Loucy (cell line): ENCODE measurements at regions not wholly inside any gene's neighbourhood (a gene's known extent, or its start where the extent isn't known, plus 50 kb on each side); places are given as distances from the start of the nearest gene placed in this dataset.
"Not testable (repeated sequence)": the region's sequence is repeated elsewhere in the genome, so short reads cannot be mapped to it uniquely, and the experiment has no call there.

Source experiments
- H2AFZ ChIP-seq: fragments of 200-600 bp; sonication (generic); 2 replicates; pipeline ENCODE4 v1.6.0; 2016; ENCODE audit warnings: antibody characterized with exemption, mild to moderate bottlenecking, low read length, moderate library complexity
- H3F3A ChIP-seq: fragments of 200-600 bp; 2 replicates; pipeline ENCODE4 v1.6.0; 2016; ENCODE audit warnings: antibody characterized with exemption, low read depth, mild to moderate bottlenecking
- H3K27me3 ChIP-seq: fragments of 200-600 bp; sonication (generic); 2 replicates; pipeline ENCODE4 v1.6.1; 2014; ENCODE audit warnings: low read length, mild to moderate bottlenecking; ENCODE audit not compliant: insufficient read depth, poor library complexity, severe bottlenecking
- H3K36me3 ChIP-seq: fragments of 200-600 bp; sonication (generic); 2 replicates; pipeline ENCODE4 v1.6.1; 2016; ENCODE audit warnings: low read length; ENCODE audit not compliant: insufficient read depth
- H3K4me1 ChIP-seq: fragments of 200-600 bp; sonication (generic); 2 replicates; pipeline ENCODE4 v1.5.1; 2014; ENCODE audit warnings: low read length, mild to moderate bottlenecking; ENCODE audit not compliant: insufficient read depth, poor library complexity, severe bottlenecking
- H3K4me2 ChIP-seq: fragments of 200-600 bp; sonication (generic); 2 replicates; pipeline ENCODE4 v1.6.0; 2014; ENCODE audit warnings: antibody characterized with exemption, low read length, low read depth, mild to moderate bottlenecking; ENCODE audit not compliant: poor library complexity, severe bottlenecking
- H3K4me3 ChIP-seq: fragments of 200-600 bp; sonication (generic); 2 replicates; pipeline ENCODE4 v1.5.1; 2014; ENCODE audit warnings: low read length, mild to moderate bottlenecking, mixed read lengths; ENCODE audit not compliant: poor library complexity, severe bottlenecking
- H3K79me2 ChIP-seq: fragments of 200-600 bp; sonication (generic); 2 replicates; pipeline ENCODE4 v1.6.1; 2014; ENCODE audit warnings: low read length; ENCODE audit not compliant: insufficient read depth
- H3K9ac ChIP-seq: fragments of 200-600 bp; sonication (generic); 2 replicates; pipeline ENCODE4 v1.6.0; 2014; ENCODE audit warnings: mild to moderate bottlenecking, low read depth, low read length, moderate library complexity; ENCODE audit not compliant: poor library complexity, severe bottlenecking
- H3K9me2 ChIP-seq: fragments of 200-600 bp; sonication (generic); replicated peaks from 2 replicates; pipeline ENCODE4 v1.6.1; 2016; ENCODE audit warnings: low read depth, low read length, mixed read lengths
- H3K9me3 ChIP-seq: fragments of 200-600 bp; sonication (generic); 2 replicates; pipeline ENCODE4 v1.6.1; 2014; ENCODE audit warnings: mild to moderate bottlenecking, antibody characterized with exemption, low read length, low read depth; ENCODE audit not compliant: insufficient read depth
- H4K20me1 ChIP-seq: fragments of 200-600 bp; sonication (generic); 2 replicates; pipeline ENCODE4 v1.6.0; 2014; ENCODE audit warnings: antibody characterized with exemption, low read length, mild to moderate bottlenecking; ENCODE audit not compliant: insufficient read depth, poor library complexity, severe bottlenecking
- CTCF ChIP-seq: fragments of 200-600 bp; sonication (generic); conservative IDR thresholded peaks from 2 replicates; pipeline ENCODE4 v1.5.1; 2014; ENCODE audit warnings: mild to moderate bottlenecking, antibody characterized with exemption, low read length
- EZH2phosphoT487 ChIP-seq: fragments of 200-600 bp; IDR thresholded peaks from 2 replicates; pipeline ENCODE4 v1.6.1; 2018; ENCODE audit warnings: antibody characterized with exemption, mild to moderate bottlenecking, moderate library complexity, borderline replicate concordance

GRCh38 chr10:78231327-78231726 is 197.7 kb downstream of the RPS24 start:
- no peaks in the 10 kb centered on the region for H3K9me2 ChIP-seq
- no peaks in the 10 kb centered on the region for H3F3A ChIP-seq
- no peaks in the 10 kb centered on the region for H3K36me3 ChIP-seq
- H3K27me3 ChIP-seq = no peaks in the 10 kb centered on the region
- TF ChIP-seq CTCF (no peak), EZH2phosphoT487 (no peak)
- H3K9me3 ChIP-seq = no peaks in the 10 kb centered on the region
- no peaks in the 10 kb centered on the region for H4K20me1 ChIP-seq
- no peak overlapping the region for H3K4me3 ChIP-seq
- H3K79me2 ChIP-seq = no peaks in the 10 kb centered on the region
- peaks cover 25% of the 10 kb centered on the region for H3K4me1 ChIP-seq
- no peak overlapping the region for H3K9ac ChIP-seq
- no peak overlapping the region for H2AFZ ChIP-seq
- no peak overlapping the region for H3K4me2 ChIP-seq

GRCh38 chr10:78231939-78232338 is 198.3 kb downstream of the RPS24 start:
- no peaks in the 10 kb centered on the region for H3K79me2 ChIP-seq
- H3K27me3 ChIP-seq = no peaks in the 10 kb centered on the region
- H3K36me3 ChIP-seq = no peaks in the 10 kb centered on the region
- H3F3A ChIP-seq = no peaks in the 10 kb centered on the region
- no peaks in the 10 kb centered on the region for H3K9me2 ChIP-seq
- H3K4me1 ChIP-seq = peaks cover 31% of the 10 kb centered on the region
- no peaks in the 10 kb centered on the region for H4K20me1 ChIP-seq
- no peak overlapping the region for H2AFZ ChIP-seq
- H3K4me3 ChIP-seq = no peak overlapping the region
- TF ChIP-seq CTCF (peak; percentile 30), EZH2phosphoT487 (no peak)
- no peak overlapping the region for H3K9ac ChIP-seq
- H3K4me2 ChIP-seq = no peak overlapping the region
- no peaks in the 10 kb centered on the region for H3K9me3 ChIP-seq

- no peaks in the 10 kb centered on the region for H3K9me3 ChIP-seq
- H3K4me1 ChIP-seq = peaks cover 17% of the 10 kb centered on the region
- no peak overlapping the region for H3K9ac ChIP-seq
- no peak overlapping the region for H3K4me2 ChIP-seq
- no peaks in the 10 kb centered on the region for H3K79me2 ChIP-seq
- no peaks in the 10 kb centered on the region for H3F3A ChIP-seq
- H2AFZ ChIP-seq = 0 out of 2 replicates have a peak overlapping the region, but pooled peaks have one; percentile 13
- no peaks in the 10 kb centered on the region for H3K9me2 ChIP-seq
- H3K36me3 ChIP-seq = no peaks in the 10 kb centered on the region
- no peak overlapping the region for H3K4me3 ChIP-seq
- no peaks in the 10 kb centered on the region for H4K20me1 ChIP-seq
- TF ChIP-seq CTCF = no peak
- no peak for TF ChIP-seq EZH2phosphoT487
- no peaks in the 10 kb centered on the region for H3K27me3 ChIP-seq
Observed at GRCh38 chr10:78236416-78237015, 202.9 kb downstream of the RPS24 start.

- not testable (repeated sequence) for H3F3A ChIP-seq, H3K79me2 ChIP-seq, H3K36me3 ChIP-seq, H2AFZ ChIP-seq, H3K9ac ChIP-seq, H3K9me3 ChIP-seq, H3K9me2 ChIP-seq, H4K20me1 ChIP-seq, H3K27me3 ChIP-seq, H3K4me2 ChIP-seq, H3K4me3 ChIP-seq
- H3K4me1 ChIP-seq = peaks cover 14% of the 10 kb centered on the region
Observed at GRCh38 chr10:78237951-78238350, 204.3 kb downstream of the RPS24 start.
